ENCODE measurements at regions not wholly inside any gene's neighbourhood (a gene's known extent, or its start where the extent isn't known, plus 50 kb on each side); places are given as distances from the start of the nearest gene placed in this dataset.

DNA sequence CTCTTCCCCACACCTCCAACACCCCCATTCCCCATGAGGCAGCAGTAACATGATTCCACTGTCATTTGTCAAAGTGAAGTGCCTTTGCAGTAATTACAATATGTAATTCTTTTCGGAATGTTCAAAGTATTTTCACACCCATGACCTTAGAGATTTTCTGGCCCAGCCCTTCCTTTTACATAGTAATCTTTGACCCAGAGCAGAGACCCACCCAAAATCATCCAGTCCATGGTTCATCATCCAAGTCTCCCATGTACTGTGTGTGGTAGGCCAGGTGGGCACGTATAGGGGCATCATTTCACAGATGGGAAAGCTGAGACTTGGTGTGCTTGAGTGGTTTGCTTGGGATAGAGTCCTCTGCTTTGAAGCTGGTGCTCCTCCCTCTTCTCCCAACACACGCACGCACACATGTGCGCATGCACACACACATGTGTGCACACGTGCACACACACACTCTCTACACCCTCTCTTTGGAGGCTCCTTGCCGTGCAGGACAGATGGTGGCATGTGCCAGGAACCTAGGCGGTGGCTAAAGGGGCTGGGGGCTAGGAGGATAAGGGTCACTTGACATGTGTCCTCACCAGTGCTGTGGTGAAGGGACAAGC lies 284.7 kb upstream of the ROPN1 start:
- no peak for TF ChIP-seq POLR2A (IDR thresholded peaks at IDR 0.05)
- TF ChIP-seq, protein P1, sequence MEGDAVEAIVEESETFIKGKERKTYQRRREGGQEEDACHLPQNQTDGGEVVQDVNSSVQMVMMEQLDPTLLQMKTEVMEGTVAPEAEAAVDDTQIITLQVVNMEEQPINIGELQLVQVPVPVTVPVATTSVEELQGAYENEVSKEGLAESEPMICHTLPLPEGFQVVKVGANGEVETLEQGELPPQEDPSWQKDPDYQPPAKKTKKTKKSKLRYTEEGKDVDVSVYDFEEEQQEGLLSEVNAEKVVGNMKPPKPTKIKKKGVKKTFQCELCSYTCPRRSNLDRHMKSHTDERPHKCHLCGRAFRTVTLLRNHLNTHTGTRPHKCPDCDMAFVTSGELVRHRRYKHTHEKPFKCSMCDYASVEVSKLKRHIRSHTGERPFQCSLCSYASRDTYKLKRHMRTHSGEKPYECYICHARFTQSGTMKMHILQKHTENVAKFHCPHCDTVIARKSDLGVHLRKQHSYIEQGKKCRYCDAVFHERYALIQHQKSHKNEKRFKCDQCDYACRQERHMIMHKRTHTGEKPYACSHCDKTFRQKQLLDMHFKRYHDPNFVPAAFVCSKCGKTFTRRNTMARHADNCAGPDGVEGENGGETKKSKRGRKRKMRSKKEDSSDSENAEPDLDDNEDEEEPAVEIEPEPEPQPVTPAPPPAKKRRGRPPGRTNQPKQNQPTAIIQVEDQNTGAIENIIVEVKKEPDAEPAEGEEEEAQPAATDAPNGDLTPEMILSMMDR (IDR thresholded peaks at IDR 0.05), result no peak
